Neuronal stem cell (in vitro differentiated cells): ENCODE measurements at regions not wholly inside any gene's neighbourhood (a gene's known extent, or its start where the extent isn't known, plus 50 kb on each side); places are given as distances from the start of the nearest gene placed in this dataset.

Experiments
- DNase-seq: peaks from one replicate; pipeline ENCODE4 v3.0.0-alpha.2; 2013; ENCODE audit warnings: low spot score
- H2AFZ ChIP-seq: one replicate; pipeline ENCODE4 v1.6.1; 2013; ENCODE audit warnings: mild to moderate bottlenecking, low read length, inconsistent platforms
- H2AK5ac ChIP-seq: 2 replicates; pipeline ENCODE4 v1.6.1; 2013; ENCODE audit warnings: low read depth, mild to moderate bottlenecking, inconsistent platforms, low read length, moderate library complexity, mixed read lengths
- H2BK120ac ChIP-seq: 2 replicates; pipeline ENCODE4 v1.6.1; 2013; ENCODE audit warnings: low read depth, mild to moderate bottlenecking, inconsistent platforms, low read length, moderate library complexity, mixed read lengths
- H2BK12ac ChIP-seq: one replicate; pipeline ENCODE4 v1.6.1; 2013; ENCODE audit warnings: low read length, inconsistent platforms
- H2BK15ac ChIP-seq: 2 replicates; pipeline ENCODE4 v1.6.1; 2013; ENCODE audit warnings: mild to moderate bottlenecking, low read length, inconsistent platforms, mixed read lengths
- H2BK5ac ChIP-seq: one replicate; pipeline ENCODE4 v1.6.1; 2013; ENCODE audit warnings: inconsistent platforms, mild to moderate bottlenecking, low read length, moderate library complexity
- H3K14ac ChIP-seq: one replicate; pipeline ENCODE4 v1.6.1; 2013; ENCODE audit warnings: low read length, inconsistent platforms
- H3K18ac ChIP-seq: 2 replicates; pipeline ENCODE4 v1.6.1; 2013; ENCODE audit warnings: low read length, inconsistent platforms
- H3K23ac ChIP-seq: 2 replicates; pipeline ENCODE4 v1.6.1; 2013; ENCODE audit warnings: low read depth, mild to moderate bottlenecking, mixed read lengths, low read length, inconsistent platforms; ENCODE audit not compliant: poor library complexity
- H3K27ac ChIP-seq: replicated peaks from 3 replicates; pipeline ENCODE4 v1.5.1; 2013; ENCODE audit warnings: low read length, inconsistent platforms
- H3K27me3 ChIP-seq, 3 experiments: 2 replicates each; pipeline ENCODE4 v1.6.1; 2013; ENCODE audit warnings: low read length in 3 of 3, mild to moderate bottlenecking in 2 of 3, inconsistent platforms in 1 of 3, low read depth in 1 of 3, mixed read lengths in 1 of 3, moderate library complexity in 1 of 3; ENCODE audit not compliant: control insufficient read depth in 3 of 3, insufficient read depth in 3 of 3
- H3K36me3 ChIP-seq, 2 donors: replicated peaks in 1 of 2; 2 replicates each; pipeline ENCODE4 v1.6.1; 2013; ENCODE audit warnings: low read length in 2 of 2; ENCODE audit not compliant: control insufficient read depth in 2 of 2, insufficient read depth in 2 of 2
- H3K4ac ChIP-seq: 2 replicates; pipeline ENCODE4 v1.6.1; 2013; ENCODE audit warnings: inconsistent platforms, mild to moderate bottlenecking, low read length, moderate library complexity
- H3K4me1 ChIP-seq, 2 donors: 1 replicate in 1 of 2; 2 replicates in 1 of 2; pipeline ENCODE4 v1.6.1; 2013; ENCODE audit warnings: low read length in 2 of 2, low read depth in 1 of 2; ENCODE audit not compliant: control insufficient read depth in 2 of 2, insufficient read depth in 1 of 2
- H3K4me2 ChIP-seq: one replicate; pipeline ENCODE4 v1.6.1; 2013; ENCODE audit warnings: mild to moderate bottlenecking, low read length, inconsistent platforms; ENCODE audit not compliant: insufficient read depth, poor library complexity, severe bottlenecking
- H3K4me3 ChIP-seq, 2 donors: 2 replicates each; pipeline ENCODE4 v1.5.1; 2013; ENCODE audit warnings: low read length in 2 of 2, mild to moderate bottlenecking in 2 of 2, inconsistent platforms in 1 of 2, moderate library complexity in 1 of 2
- H3K79me1 ChIP-seq: one replicate; pipeline ENCODE4 v1.6.1; 2013; ENCODE audit warnings: low read depth, mild to moderate bottlenecking, inconsistent platforms, low read length, moderate library complexity
- H3K9ac ChIP-seq: one replicate; pipeline ENCODE4 v1.6.1; 2013; ENCODE audit warnings: mild to moderate bottlenecking, low read depth, low read length, inconsistent platforms; ENCODE audit not compliant: poor library complexity
- H3K9me3 ChIP-seq, 2 donors: replicated peaks in 1 of 2; 2 replicates each; pipeline versions ENCODE3 to v1.6.1; 2013; ENCODE audit warnings: low read length in 2 of 2, mild to moderate bottlenecking in 2 of 2, inconsistent platforms in 1 of 2, low read depth in 1 of 2, mixed read lengths in 1 of 2, moderate library complexity in 1 of 2; ENCODE audit not compliant: control insufficient read depth in 2 of 2, insufficient read depth in 1 of 2
- H4K8ac ChIP-seq: one replicate; pipeline ENCODE4 v1.6.1; 2013; ENCODE audit warnings: low read depth, mild to moderate bottlenecking, inconsistent platforms, low read length, moderate library complexity
- H4K91ac ChIP-seq: one replicate; pipeline ENCODE4 v1.6.1; 2013; ENCODE audit warnings: low read length, low read depth, mild to moderate bottlenecking, inconsistent platforms; ENCODE audit not compliant: poor library complexity
- WGBS, 2 donors: extraction: QIAGEN DNeasy Blood & Tissue Kit; methylation state at CpG; one replicate each; pipeline ENCODE4 v1.1.7; 2013; ENCODE audit warnings: missing lambda C conversion rate in 2 of 2, mixed read lengths in 1 of 2; ENCODE audit not compliant: insufficient read length in 2 of 2, insufficient replicate concordance in 1 of 2; ENCODE audit errors: extremely low coverage in 2 of 2; 5-methylcytosine and 5-hydroxymethylcytosine counted together

DNA sequence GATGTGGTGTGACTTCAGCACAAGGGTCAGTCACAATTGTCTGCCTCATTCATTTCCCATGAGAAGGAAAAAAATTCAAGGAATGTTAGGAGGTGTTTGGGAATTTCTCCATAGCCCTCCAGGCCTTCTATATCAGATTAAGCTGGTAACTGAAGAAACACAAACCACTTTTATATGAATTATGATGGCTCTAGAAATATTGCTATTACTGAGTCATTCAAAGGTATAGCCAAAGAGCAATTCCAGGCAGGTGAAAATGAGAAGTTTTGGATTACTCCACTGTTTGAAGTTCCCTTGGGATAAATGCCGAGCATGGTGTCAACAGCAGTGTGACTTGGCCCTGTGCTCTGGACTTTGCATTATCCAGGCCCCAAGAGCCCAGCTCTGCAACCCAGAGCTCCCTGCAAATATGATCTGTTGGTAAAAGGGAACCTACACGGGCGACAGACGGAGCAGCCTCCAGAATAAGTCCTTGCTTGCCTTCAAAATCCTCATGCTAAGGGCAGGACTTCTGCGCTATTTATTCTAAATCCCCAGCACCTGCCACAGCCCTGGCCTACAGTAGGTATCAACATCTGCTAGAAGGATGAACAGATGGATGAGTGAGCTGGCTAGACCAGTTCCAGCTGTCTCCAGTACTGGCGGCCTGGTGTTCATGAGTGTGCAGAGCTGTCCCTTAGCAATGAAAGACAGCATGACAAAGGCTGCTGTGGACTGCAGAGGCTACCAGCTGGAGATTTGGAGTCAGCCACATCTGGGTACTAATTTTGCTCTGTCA is 67.5 kb upstream of the ZBED5 start:
- Histone ChIP-seq H3K4me2 (no peak overlapping the region), H2BK120ac (no peak overlapping the region), H3K18ac (no peak overlapping the region), H2AFZ (no peak overlapping the region), H3K9me3 (peaks cover 0 to 2% of the 10 kb centered on the region in 2 donors), H3K36me3 (no peaks in the 10 kb centered on the region), H2BK5ac (no peak overlapping the region), H3K4ac (no peak overlapping the region), H2BK12ac (no peak overlapping the region), H3K27me3 (peaks cover 0 to 12% (median 2%) of the 10 kb centered on the region in 3 experiments), H2AK5ac (no peak overlapping the region), H3K4me3 (no peak overlapping the region), H2BK15ac (no peak overlapping the region), H3K9ac (no peak overlapping the region), H3K79me1 (no peaks in the 10 kb centered on the region), H3K14ac (no peak overlapping the region), H4K91ac (no peak overlapping the region), H3K4me1 (peaks cover 6 to 8% of the 10 kb centered on the region in 2 donors), H3K23ac (no peak overlapping the region), H4K8ac (no peak overlapping the region), H3K27ac (no peak overlapping the region)
- WGBS, 2 donors: no CpG with 5 or more reads among the region's 6 CpGs
- no peak for DNase-seq

DNA sequence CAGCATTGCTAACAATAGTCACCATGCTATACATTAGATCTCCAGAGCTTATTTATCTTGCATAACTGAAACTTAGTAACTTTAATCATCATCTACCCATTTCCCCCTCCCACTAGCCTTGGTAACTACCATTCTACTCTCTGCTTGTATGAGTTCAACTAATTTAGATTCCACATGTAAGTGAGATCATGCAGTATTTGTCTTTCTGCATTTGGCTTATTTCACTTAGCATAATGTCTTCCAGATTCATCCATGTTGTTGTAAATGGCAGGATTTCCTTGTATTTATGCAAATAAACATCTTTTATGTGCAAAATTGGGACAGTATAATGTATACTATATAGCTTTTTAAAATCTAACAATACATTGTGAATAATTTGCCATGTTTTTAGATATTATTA is 66.0 kb upstream of the ZBED5 start:
- DNase-seq: no peak
- H3K4me2 ChIP-seq: no peak overlapping the region
- no peak overlapping the region for H3K14ac ChIP-seq
- no peak overlapping the region for H2BK5ac ChIP-seq
- H3K27ac ChIP-seq: no peak overlapping the region
- no peak overlapping the region for H4K91ac ChIP-seq
- no peaks in the 10 kb centered on the region for H3K36me3 ChIP-seq
- no peak overlapping the region for H2AFZ ChIP-seq
- no peak overlapping the region for H3K23ac ChIP-seq
- no peak overlapping the region for H4K8ac ChIP-seq
- no peaks in the 10 kb centered on the region for H3K79me1 ChIP-seq
- peaks cover 0 to under 1% (median 0%) of the 10 kb centered on the region in 3 experiments for H3K27me3 ChIP-seq
- no peak overlapping the region for H3K4me3 ChIP-seq
- no peak overlapping the region for H3K4ac ChIP-seq
- peaks cover 6 to 8% of the 10 kb centered on the region in 2 donors for H3K4me1 ChIP-seq
- H2BK15ac ChIP-seq: no peak overlapping the region
- H2BK12ac ChIP-seq: no peak overlapping the region
- no peak overlapping the region for H2AK5ac ChIP-seq
- no peak overlapping the region for H2BK120ac ChIP-seq
- no peaks in the 10 kb centered on the region for H3K9me3 ChIP-seq
- no peak overlapping the region for H3K9ac ChIP-seq
- no peak overlapping the region for H3K18ac ChIP-seq

DNA sequence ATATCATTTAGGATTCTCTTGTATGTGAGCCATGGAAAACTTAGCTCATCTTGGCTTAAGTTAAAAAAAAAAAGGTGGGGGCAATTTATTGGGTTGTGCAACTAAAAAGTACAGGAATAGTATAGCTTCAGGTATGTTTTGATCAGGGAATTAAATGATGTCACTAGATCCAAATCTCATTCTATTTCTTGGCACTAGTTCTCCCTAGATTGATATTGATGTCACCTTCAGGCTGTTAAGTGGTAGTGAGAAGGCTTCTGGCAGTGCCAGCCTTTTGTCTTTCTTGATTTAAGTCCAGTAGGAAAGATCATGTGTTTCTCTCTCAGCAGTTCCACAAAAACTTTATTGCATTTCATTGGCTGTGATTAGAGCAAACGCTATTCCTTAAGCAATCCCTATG is 65.0 kb upstream of the ZBED5 start:
- Histone ChIP-seq H3K4me3 (no peak overlapping the region), H2BK15ac (no peak overlapping the region), H4K8ac (no peak overlapping the region), H3K14ac (no peak overlapping the region), H2AK5ac (no peak overlapping the region), H2BK120ac (no peak overlapping the region), H3K27ac (no peak overlapping the region), H4K91ac (no peak overlapping the region), H3K9me3 (peaks cover 4 to 5% of the 10 kb centered on the region in 2 donors), H3K79me1 (no peaks in the 10 kb centered on the region), H3K9ac (no peak overlapping the region), H3K23ac (no peak overlapping the region), H3K27me3 (no peaks in the 10 kb centered on the region), H3K4me2 (no peak overlapping the region), H2BK12ac (no peak overlapping the region), H3K4me1 (peaks cover 6 to 8% of the 10 kb centered on the region in 2 donors), H3K36me3 (no peaks in the 10 kb centered on the region), H2BK5ac (no peak overlapping the region), H3K4ac (no peak overlapping the region), H2AFZ (no peak overlapping the region), H3K18ac (no peak overlapping the region)
- no CpG with 5 or more reads among the region's 1 CpG for WGBS, 2 donors
- DNase-seq: no peak

DNA sequence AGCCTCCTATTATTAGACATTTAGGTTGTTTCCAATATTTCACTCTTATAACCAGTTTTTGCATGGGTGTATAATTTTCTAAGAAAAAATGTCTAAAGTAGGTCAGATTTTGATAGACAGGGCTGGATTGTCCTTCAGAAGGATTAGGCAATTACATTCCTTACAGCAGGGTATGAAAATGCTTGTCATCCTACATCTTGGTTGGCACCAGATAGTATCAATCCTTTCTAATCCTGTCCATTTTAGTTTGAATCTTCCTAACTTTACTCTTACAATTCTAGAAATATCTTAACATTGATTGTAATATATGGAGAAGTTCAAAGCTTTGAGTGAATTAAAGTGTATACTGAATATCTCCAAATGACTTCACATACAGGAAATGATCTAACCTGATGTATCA is 63.0 kb upstream of the ZBED5 start:
- Histone ChIP-seq H3K79me1 (no peaks in the 10 kb centered on the region), H4K8ac (no peak overlapping the region), H4K91ac (no peak overlapping the region), H3K27ac (no peak overlapping the region), H2AK5ac (no peak overlapping the region), H3K18ac (no peak overlapping the region), H2AFZ (no peak overlapping the region), H2BK15ac (no peak overlapping the region), H3K9ac (no peak overlapping the region), H2BK5ac (no peak overlapping the region), H3K4me1 (peaks cover 0 to 6% of the 10 kb centered on the region in 2 donors), H3K4ac (no peak overlapping the region), H3K4me2 (no peak overlapping the region), H3K9me3 (peaks cover 7 to 16% of the 10 kb centered on the region in 2 donors), H3K23ac (no peak overlapping the region), H2BK120ac (no peak overlapping the region), H3K36me3 (no peaks in the 10 kb centered on the region), H3K27me3 (no peaks in the 10 kb centered on the region), H3K14ac (no peak overlapping the region), H3K4me3 (no peak overlapping the region), H2BK12ac (no peak overlapping the region)
- DNase-seq: no peak
